T1000 (cell line): ENCODE measurements at regions not wholly inside any gene's neighbourhood (a gene's known extent, or its start where the extent isn't known, plus 50 kb on each side); places are given as distances from the start of the nearest gene placed in this dataset.

Experiments
- DNase-seq: peaks from one replicate; lab custom pipeline; 2025; ENCODE audit warnings: mixed read lengths; lab: John Stamatoyannopoulos, UW

- DNase-seq = no peak
These were observed 146.5 kb downstream of the GLI2 start for GRCh38 chr2:120881981-120882788.

GRCh38 chr2:120883607-120884440 is 148.2 kb downstream of the GLI2 start:
- no peak for DNase-seq

- no peak for DNase-seq
These were observed 149.0 kb downstream of the GLI2 start for GRCh38 chr2:120884472-120885290.

DNA sequence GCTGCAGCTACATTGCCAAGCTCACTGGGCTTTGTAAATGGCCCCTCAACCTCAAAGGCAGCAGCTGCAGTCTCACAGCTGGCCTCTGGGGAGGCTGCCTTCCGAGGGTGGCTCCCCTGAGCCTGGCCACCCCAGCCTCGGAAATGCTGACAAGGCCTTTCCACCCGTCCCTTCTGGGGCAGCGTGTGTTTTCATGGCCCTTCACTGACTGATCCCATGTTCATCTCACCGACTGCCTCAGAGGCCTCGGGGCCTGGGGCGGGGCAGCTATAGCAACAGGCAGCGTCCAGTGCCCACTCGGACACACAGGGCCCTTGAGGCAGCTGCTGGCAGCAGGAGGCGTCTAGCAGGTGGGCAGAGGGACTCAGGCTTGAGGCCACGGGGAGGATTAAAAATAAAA is 149.7 kb downstream of the GLI2 start:
- no peak for DNase-seq

DNA sequence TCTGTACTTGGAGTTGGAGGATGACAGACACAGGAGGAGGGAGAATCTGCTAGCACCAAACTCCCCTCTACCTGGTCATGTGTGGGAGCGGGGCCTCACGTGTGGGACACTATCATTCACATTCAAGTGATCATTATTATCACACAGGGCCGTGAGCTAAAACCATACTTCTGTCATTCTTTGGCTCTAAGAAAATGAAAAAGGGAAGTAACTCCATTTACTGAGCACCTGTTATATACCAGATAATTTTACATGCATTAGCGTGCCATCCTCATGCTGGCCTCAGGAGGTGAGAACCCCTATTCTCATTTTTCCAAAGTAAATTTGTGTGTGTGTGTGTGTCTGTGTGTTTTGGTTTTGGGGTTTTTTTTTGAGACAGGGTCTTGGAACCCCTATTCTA is 150.1 kb downstream of the GLI2 start:
- DNase-seq = no peak

DNA sequence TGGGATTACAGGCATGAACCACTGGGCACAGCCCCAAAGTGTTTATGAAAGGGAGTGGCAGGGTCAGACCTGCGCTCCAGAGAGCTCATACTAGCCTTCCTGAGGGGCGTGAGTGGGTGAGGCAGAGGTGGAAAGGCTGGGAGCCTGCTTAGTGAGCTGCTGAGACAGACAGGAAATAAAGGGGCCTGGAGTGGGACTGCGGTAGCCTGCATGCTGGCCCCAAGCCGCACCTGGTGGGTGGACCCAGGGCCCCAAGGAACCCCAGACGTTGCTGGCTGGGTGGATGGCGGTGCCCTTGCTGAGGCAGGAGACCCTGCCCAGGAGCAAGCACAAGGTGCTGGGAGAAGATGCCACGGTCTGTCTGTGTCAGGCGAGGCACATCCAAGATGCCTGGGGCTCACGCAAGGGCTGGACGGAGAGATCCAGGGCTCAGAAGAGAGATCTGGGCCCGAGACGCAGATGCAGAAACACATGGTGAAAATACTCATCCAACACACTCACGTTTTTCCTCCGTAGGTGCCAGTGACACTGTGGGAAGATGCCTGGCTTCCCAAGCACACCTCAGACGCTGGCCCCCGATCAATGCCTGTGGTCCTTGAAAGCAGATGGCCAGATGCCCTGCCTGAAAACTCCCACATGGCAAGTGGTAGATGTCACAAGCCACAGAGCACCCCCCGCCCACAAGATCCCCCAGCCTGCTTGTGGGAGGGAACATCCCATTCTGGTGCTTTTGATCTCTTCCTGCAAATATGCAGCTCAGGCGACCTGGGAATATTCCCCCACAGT is 151.1 kb downstream of the GLI2 start:
- no peak for DNase-seq

- no peak for DNase-seq
These were observed 151.6 kb downstream of the GLI2 start for GRCh38 chr2:120887320-120887697.

DNA sequence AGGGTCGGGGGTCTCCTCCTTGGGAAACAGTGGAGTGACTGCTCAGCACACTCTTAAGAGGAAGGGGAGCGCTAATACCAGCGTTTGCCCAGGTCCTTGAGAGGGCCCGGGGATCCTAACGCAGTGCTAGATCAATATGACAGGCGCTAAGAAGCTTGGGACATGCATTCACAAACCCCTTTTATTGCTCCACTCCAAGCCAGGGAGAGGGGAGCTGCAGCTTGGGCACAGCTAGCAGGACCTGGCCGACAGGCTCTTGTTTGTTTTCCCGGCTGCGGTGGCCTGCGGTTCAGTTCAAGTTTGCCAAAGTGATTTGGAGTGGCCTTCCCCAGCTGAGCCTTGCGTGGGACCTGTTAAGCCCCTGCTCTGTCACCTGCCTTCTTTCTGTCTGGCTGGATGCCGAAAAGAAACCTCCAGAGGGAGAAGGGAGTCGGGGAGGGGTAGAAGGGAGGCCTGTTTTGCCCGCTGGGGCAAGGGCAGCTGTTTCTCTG is 152.1 kb downstream of the GLI2 start:
- DNase-seq = no peak

GRCh38 chr2:120888851-120889250 is 153.2 kb downstream of the GLI2 start:
- DNase-seq = no peak

GRCh38 chr2:120889936-120890335 is 154.3 kb downstream of the GLI2 start:
- DNase-seq = no peak

DNA sequence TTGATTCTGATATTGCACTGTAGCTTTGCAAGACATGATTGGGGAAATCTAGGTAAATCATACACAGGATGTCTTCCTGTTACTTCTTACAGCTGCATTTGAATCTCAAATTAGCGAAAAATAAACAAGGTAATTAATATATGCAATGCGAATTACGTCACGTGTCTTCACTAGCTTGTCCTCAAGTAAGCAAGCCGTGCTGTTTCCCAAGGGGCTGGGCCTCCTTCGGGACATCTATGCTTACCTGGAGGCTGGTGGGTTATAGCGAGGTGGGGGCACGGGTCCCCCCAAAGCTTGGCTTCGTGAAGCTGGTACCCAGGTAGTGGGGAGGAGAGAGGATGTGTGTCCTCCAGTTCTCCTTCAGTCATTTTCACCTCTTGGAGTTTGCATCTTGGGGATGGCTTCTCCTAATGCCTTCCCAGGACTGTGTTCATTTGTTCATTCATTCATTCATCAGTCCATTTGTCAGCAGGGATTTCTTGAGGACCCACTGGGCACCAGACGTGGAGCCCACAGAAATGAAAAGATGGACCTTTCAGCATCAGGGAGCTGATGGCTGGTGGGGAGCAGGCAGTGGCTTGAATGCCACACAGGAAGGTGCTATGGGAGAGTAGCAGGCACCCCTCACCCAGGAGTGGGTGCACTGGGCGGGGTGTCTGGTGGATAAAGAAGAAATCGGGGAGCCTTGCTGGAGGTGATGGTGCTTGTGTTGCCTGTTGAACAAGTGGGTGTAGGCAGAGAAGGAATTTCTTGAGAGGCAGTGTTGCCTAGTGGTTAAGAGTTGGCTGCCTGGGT is 155.1 kb downstream of the GLI2 start:
- no peak for DNase-seq

GRCh38 chr2:120892271-120892966 is 156.8 kb downstream of the GLI2 start:
- no peak for DNase-seq

- DNase-seq = no peak
These were observed 157.4 kb downstream of the GLI2 start for GRCh38 chr2:120892967-120893667.

GRCh38 chr2:120893811-120894584 is 158.3 kb downstream of the GLI2 start:
- DNase-seq = no peak

- no peak for DNase-seq
These were observed 159.3 kb downstream of the GLI2 start for GRCh38 chr2:120894966-120895365.

GRCh38 chr2:120896126-120896525 is 160.5 kb downstream of the GLI2 start:
- DNase-seq = no peak

GRCh38 chr2:120896901-120897300 is 161.2 kb downstream of the GLI2 start:
- DNase-seq = no peak

- DNase-seq = no peak
These were observed 161.7 kb downstream of the GLI2 start for GRCh38 chr2:120897399-120897798.

- DNase-seq = no peak
These were observed 162.8 kb downstream of the GLI2 start for GRCh38 chr2:120898496-120898895.
